ENCODE measurements at regions not wholly inside any gene's neighbourhood (a gene's known extent, or its start where the extent isn't known, plus 50 kb on each side); places are given as distances from the start of the nearest gene placed in this dataset.

DNA sequence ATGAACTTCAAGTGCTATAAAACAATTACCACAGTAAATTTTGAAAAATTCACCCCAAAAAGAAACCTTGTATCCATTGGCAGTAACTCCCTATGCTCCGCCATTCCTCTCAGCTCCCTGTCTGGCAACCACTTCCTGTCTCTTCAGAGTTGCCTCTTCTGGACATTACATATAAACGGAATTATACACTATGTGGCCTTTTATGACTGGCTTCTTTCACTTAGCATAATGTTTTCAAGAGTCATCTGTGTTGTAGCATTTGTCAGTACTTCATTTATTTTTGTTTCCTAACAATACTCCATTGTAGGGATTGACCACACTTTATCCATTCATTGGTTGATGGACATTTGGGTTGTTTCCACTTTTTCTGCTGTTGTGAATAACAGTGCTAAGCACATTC, 50.1 kb downstream of the CEP43 start:
- DNase-seq = no peak

DNA sequence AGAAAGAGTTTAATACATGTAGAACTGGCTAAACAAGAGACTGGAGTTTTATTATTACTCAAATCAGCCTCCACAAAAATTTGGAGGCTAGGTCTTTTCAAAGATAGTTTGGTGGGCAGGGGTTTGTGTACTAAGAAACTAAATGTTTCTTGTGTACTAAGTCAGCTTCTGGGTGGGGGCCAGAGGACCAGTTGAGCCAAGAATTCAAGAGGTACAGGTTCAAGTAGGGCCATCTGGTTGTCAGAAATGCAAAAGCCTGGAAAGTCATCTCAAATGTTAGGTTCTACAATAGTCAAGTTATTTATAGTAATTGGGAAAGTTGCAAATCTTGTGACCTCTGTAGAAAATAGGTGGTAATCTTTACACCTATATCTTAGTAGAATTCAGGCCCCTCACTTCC, 51.7 kb downstream of the CEP43 start:
- no peak for DNase-seq

DNA sequence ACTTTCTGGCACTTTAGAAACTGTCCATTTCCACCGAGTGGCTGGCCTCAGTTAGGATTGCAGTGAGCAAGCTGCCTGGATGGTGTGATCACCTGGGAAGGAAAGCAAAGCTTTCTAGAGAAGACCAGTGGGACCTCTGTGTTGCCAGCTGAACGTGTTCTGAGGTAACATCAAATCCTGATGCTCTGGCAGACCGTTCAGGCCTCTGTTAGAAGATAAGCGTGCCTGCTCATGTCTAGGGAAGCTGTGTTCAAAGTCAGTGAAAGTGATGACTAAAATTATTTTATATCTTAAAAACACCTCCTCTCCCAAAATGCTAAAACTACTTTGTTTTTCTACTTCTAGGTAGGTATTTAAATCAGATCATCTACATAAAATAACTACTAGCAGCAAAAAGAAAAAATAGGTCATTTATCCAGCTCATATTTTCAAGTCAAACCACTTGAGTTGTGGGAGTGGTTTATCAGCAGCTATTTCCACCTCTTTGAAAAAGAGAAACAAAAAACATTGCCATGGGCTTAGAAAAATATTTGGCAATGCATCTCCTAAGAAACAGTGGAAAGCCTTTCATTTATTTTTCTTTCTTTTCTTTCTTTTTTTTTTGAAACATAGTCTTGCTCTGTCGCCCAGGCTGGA, 54.8 kb downstream of the CEP43 start:
- DNase-seq = no peak

DNA sequence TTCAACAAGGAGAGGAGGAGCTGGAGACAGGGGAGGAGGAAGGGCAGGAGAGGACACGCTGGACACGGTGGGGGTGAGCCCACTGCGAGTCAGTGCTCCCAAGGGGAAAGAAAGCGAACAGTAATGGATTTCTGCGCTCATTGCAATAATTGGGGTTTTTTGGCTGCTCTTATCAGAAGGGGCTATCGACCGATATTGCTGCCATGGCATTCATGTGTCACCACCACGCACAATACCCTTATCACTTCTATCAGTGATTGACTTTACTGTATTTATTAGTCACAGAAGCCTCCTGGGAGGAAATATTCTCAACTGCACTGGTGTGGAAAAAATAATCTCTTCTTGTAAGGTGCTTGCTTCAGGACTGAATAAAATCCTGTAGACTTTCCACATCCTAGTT, 55.8 kb downstream of the CEP43 start:
- no peak for DNase-seq

DNA sequence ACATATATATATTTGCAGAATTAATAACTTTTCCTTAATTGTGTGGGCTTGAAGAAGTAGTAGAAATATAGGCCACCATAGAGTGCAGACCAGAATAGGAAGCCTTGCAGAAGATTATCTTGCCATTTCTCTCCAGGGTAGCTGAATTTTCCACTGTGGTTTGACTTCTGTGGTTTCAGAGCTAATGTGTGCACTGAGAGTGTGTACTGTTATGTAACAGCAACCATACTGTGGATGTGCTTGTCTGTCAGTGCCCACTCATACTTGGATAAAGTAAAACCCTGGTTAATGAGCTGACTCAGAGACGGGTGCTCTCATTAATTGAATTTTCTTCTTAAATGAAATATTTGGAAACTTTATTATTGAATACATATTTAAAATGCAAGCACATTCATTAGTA, 57.2 kb downstream of the CEP43 start:
- peak; percentile 68 for DNase-seq

DNA sequence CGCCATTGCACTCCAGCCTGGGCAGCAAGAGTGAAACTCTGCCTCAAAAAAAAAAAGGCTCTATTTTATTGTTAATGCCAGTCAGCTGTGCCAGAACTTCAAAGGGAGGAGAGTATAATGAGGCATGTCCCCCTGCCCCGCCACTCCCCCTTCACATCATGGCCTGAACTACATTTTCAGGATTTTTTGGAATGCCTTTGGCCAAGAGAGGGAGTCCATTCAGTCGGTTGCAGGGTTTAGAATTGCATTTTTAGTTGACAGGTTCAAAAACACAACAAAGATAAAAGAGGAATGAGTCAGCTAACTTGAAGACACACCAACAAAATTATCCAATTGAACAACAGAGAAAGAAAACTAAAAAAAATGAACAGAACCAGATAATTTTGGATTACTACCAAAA, 59.1 kb downstream of the CEP43 start:
- no peak for DNase-seq

Data from hematopoietic multipotent progenitor cell treated with erythropoietin and hydrocortisone succinate and interleukin-3 and kit ligand, for 8 days (in vitro differentiated cells).